NB4 (cell line): ENCODE measurements at regions not wholly inside any gene's neighbourhood (a gene's known extent, or its start where the extent isn't known, plus 50 kb on each side); places are given as distances from the start of the nearest gene placed in this dataset.

Source experiments
- DNase-seq: peaks from one replicate; pipeline ENCODE4 v3.0.0; 2010; ENCODE audit warnings: low read depth
- H3K4me3 ChIP-seq: one replicate; pipeline ENCODE4 v1.5.1; 2011; ENCODE audit warnings: mild to moderate bottlenecking, low read depth, low read length, moderate library complexity
- CTCF ChIP-seq: IDR thresholded peaks from one replicate; pipeline ENCODE4 v1.5.1; 2012; ENCODE audit warnings: low read depth, low read length
- MYC ChIP-seq: IDR thresholded peaks from 2 replicates; pipeline ENCODE4 v1.6.1; 2011; ENCODE audit warnings: low read depth, low read length
- POLR2A ChIP-seq: IDR thresholded peaks from 2 replicates; pipeline ENCODE4 v1.6.1; 2011; ENCODE audit warnings: mild to moderate bottlenecking; ENCODE audit not compliant: insufficient read length; ENCODE audit errors: extremely low read depth
- TF ChIP-seq, protein P1 (sequence below): IDR thresholded peaks from 2 replicates; pipeline ENCODE4 v1.6.1; 2011; ENCODE audit warnings: low read depth, low read length

DNA sequence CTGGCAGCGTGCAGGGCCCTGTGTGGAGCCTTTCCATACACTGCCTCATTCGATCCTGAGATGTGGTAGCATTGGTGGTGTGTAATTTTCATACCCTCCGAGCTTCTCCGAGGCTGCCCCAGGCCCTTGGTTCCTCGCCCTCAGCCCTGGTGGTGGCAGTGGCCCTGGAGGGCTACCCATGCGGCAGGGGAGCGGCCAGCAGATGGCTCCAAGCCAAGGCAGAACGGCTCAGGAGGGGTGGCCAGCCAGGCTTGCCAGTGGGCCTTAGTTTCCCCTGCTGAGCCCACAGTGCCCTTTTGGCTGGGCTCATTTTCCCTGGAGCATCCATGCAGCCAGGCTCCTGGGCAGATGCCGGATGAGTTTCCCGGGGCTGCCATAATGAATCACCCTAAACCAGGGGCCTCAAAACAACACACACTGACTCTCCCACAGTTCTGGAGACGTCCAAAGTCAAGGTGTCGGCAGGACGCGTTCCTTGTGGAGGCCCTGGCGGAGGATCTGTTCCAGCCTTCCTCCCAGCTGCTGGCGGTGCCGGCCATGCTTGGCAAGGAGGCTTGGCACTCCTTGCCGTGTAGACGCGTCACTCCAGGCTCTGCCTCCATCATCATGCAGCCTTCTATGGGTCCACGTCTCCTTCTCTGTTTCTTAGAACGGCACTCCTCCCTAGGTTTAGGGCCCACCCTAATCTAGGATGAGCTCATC, 158.8 kb upstream of the GSE1 start:
- TF ChIP-seq CTCF (peak; percentile 7), MYC (no peak)
- no peak for DNase-seq
- H3K4me3 ChIP-seq, result no peak overlapping the region

- TF ChIP-seq POLR2A (no peak), MYC (no peak), CTCF (no peak)
- TF ChIP-seq, protein P1, sequence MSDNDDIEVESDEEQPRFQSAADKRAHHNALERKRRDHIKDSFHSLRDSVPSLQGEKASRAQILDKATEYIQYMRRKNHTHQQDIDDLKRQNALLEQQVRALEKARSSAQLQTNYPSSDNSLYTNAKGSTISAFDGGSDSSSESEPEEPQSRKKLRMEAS, result no peak
- no peak for DNase-seq
- no peak overlapping the region for H3K4me3 ChIP-seq
Observed at GRCh38 chr16:85455534-85455933, 157.6 kb upstream of the GSE1 start.

- DNase-seq, result no peak
Observed at GRCh38 chr16:85457366-85457765, 155.8 kb upstream of the GSE1 start.

GRCh38 chr16:85458968-85459367, 154.2 kb upstream of the GSE1 start:
- H3K4me3 ChIP-seq, result no peak overlapping the region
- TF ChIP-seq MYC (no peak), POLR2A (no peak), CTCF (no peak)
- TF ChIP-seq, protein P1, result no peak
- no peak for DNase-seq

More at GRCh38 chr16:85457366-85457765, 155.8 kb upstream of the GSE1 start:
- TF ChIP-seq MYC, result no peak
- TF ChIP-seq, protein P1, result no peak
- no peak overlapping the region for H3K4me3 ChIP-seq

GRCh38 chr16:85459529-85460251, 153.4 kb upstream of the GSE1 start:
- no peak for TF ChIP-seq POLR2A
- no peak for TF ChIP-seq CTCF
- TF ChIP-seq MYC, result no peak
- TF ChIP-seq, protein P1, result no peak
- H3K4me3 ChIP-seq, result no peak overlapping the region
- no peak for DNase-seq

DNA sequence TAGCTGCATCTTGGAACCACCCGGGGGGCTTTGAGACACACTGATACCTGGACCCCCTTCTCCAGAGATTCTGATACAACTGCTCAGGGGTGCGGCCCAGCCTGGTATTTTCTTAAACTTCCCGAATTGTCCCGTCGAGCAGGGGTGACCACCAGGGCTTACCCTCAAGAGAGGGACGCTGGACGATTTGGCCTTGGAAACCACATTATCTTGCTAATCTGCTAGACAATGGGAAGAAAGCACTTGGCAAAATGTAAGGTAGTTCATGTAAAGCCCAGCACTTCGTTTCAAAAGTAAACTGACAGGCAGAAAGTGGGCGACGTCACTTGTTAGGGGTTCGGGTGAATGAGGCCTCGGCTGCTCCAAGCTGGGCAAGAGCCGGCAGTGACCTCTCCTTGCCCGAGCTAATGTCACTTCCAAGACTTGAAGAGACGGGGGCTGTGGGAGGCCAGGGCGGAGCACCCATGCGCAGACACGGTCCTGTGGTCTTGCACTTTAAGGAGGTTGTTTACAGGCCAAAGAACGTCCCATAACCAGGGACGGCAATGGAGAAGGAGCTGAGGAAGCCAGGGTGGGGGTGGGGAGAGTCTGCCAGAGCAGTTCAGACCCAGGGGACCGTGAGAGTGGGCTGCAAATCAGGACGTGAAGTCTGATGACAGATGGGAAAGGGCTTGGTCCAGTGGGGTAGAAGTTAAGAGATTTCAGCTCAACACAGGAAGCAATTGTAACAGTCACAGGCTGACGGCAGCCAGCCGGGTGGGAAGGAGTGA, 152.7 kb upstream of the GSE1 start:
- H3K4me3 ChIP-seq, result no peak overlapping the region
- TF ChIP-seq, protein P1, result no peak
- TF ChIP-seq CTCF (no peak), POLR2A (no peak), MYC (no peak)
- DNase-seq, result peak; percentile 63
